Activated naive CD4-positive, alpha-beta T cell treated with anti-CD3 and anti-CD28 coated beads, Interleukin-2, amount 50 U/mL, for 72 hours (primary cell): ENCODE measurements at regions not wholly inside any gene's neighbourhood (a gene's known extent, or its start where the extent isn't known, plus 50 kb on each side); places are given as distances from the start of the nearest gene placed in this dataset.

Source experiments
- ATAC-seq, 2 donors: fragments of 150-1000 bp; cut with Tn5 transposase; 2 replicates each; pipeline ENCODE4 v1.10.0; 2021; ENCODE audit warnings: mild to moderate bottlenecking in 2 of 2, moderate library complexity in 2 of 2
- DNase-seq, 2 donors: peaks; one replicate each; pipeline ENCODE4 v3.0.0; 2021 to 2022; ENCODE audit warnings: low spot score in 2 of 2
- H3K27ac Mint-ChIP-seq, 2 donors: one replicate each; pipeline ENCODE4 v1.8.0; 2022; ENCODE audit warnings: mild to moderate bottlenecking in 2 of 2, mixed read lengths in 2 of 2
- H3K36me3 Mint-ChIP-seq, 2 donors: one replicate each; pipeline ENCODE4 v1.8.0; 2022; ENCODE audit warnings: mixed read lengths in 2 of 2
- H3K9me3 Mint-ChIP-seq, 2 donors: one replicate each; pipeline ENCODE4 v1.8.0; 2022; ENCODE audit warnings: mixed read lengths in 2 of 2

DNA sequence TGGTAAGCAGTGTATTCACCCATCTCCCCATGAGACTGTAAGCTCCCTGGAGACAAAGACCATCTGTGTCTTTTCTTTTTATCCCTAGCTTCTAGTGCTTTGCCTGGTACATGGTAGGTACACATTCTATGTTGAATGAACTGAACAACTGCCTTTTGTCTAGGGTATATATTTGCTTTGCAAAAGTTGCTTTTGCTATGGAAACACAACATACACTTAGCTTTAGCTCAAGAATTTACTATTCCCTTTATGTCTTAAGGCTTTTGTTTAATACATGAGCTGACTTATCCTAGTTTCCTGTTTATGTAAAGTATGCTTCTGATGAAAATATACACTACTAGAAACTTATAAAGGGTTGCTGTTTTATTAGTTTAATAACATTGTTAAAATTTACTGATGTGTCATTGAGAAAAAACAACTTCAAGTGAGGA, 198.2 kb downstream of the PRL start:
- H3K36me3 Mint-ChIP-seq = no peaks in the 10 kb centered on the region
- DNase-seq = no peak
- H3K9me3 Mint-ChIP-seq = peaks cover 5 to 6% of the 10 kb centered on the region in 2 donors
- no peak overlapping the region for H3K27ac Mint-ChIP-seq
- ATAC-seq = no peak

DNA sequence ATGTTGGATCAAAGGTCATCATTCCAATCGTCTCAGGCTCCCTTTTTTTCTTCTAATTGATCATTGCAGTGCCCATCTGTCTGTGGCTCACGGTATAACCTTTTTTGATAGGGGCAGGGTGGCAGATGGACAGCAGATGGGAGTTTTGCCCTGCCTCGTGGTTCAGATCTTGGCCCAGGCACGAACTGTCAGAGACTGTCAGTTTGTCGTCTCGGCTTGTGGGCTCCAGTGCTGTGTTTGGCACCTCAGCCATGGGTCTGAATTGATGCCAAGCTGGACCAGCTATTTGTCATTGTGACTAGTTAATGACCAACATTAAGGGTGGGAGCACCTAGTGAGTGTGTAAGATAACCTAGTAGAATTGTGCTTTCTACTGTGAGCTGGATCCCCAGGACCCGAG, 197.6 kb downstream of the PRL start:
- DNase-seq (no peak), ATAC-seq (no peak)
- no peaks in the 10 kb centered on the region for H3K36me3 Mint-ChIP-seq
- H3K9me3 Mint-ChIP-seq = peaks cover 5 to 6% of the 10 kb centered on the region in 2 donors
- no peak overlapping the region for H3K27ac Mint-ChIP-seq

DNA sequence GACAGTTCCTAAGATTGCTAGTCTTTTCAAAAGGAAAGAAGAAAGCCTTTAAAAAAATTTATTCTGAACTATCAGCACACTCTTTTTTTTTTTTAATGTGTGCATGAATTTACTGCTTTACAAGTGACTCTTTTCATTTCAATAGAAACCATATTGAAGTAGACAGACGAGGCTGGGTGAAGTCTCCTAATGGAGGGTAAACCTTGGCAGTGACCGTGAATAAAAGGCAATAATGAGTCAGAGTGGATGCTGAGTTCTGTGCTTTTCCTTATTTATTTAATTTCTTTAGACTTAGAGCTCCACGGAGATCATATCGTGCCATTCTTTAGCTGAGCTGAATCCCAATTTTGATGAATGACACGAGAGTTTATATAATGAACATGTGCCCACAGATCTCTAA, 196.9 kb downstream of the PRL start:
- no peak for ATAC-seq
- H3K27ac Mint-ChIP-seq = no peak overlapping the region

DNA sequence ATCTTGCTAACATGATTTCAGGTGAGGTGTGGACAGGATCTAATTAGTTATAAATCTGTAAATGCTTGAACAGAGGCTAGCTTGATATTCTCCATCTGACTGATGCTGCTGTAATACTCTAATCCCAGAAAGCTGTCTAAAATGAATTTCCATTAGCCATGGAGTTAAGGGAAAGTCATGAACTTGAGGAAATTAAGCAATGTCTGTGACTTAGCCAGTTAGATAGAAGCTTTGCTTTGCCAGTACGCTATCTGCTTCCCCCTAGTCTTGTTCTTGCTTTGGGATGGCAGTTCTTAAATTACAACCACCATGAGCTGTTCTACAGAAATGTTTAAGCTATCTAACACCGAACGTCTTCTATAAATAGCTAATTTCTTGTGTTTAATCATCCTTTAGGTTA, 195.7 kb downstream of the PRL start:
- DNase-seq (no peak), ATAC-seq (no peak)
- no peak overlapping the region for H3K27ac Mint-ChIP-seq
- peaks cover 5 to 10% of the 10 kb centered on the region in 2 donors for H3K9me3 Mint-ChIP-seq
- no peaks in the 10 kb centered on the region for H3K36me3 Mint-ChIP-seq

More for the DNA sequence above, 196.9 kb downstream of the PRL start:
- no peak for DNase-seq
- H3K9me3 Mint-ChIP-seq = peaks cover 5 to 10% of the 10 kb centered on the region in 2 donors
- H3K36me3 Mint-ChIP-seq = no peaks in the 10 kb centered on the region

GRCh38 chr6:22102671-22103070, 194.2 kb downstream of the PRL start:
- ATAC-seq (peak; percentile 59 to 69), DNase-seq (no peak)
- Mint-ChIP-seq H3K9me3 (peaks cover 5 to 10% of the 10 kb centered on the region in 2 donors), H3K36me3 (no peaks in the 10 kb centered on the region), H3K27ac (no peak overlapping the region)

DNA sequence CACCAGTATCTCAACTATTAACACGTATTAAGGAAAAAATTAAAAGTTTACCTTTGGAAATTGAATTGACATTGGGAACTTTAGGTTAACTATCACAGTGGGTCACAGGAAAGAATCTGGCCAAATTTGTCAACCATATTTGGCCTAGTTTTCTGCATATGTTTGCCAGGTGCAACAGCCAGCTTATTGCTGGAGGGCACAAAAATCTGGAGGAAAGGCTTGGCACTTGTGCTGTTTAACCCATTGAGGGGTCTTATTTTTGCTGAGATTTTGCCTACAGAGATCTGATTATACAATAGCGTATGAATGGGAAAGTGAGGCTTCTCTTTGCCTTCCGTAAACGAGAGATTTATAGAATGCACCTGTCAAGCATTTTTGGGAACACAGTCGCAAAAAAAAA, 190.4 kb downstream of the PRL start:
- no peak for ATAC-seq
- no peak for DNase-seq

GRCh38 chr6:22106961-22107360, 189.9 kb downstream of the PRL start:
- Mint-ChIP-seq H3K27ac (no peak overlapping the region), H3K36me3 (no peaks in the 10 kb centered on the region), H3K9me3 (peaks cover 5 to 20% of the 10 kb centered on the region in 2 donors)
- DNase-seq (no peak), ATAC-seq (no peak)

More for the DNA sequence above, 190.4 kb downstream of the PRL start:
- no peaks in the 10 kb centered on the region for H3K36me3 Mint-ChIP-seq
- H3K27ac Mint-ChIP-seq = no peak overlapping the region
- H3K9me3 Mint-ChIP-seq = peaks cover 5 to 20% of the 10 kb centered on the region in 2 donors

DNA sequence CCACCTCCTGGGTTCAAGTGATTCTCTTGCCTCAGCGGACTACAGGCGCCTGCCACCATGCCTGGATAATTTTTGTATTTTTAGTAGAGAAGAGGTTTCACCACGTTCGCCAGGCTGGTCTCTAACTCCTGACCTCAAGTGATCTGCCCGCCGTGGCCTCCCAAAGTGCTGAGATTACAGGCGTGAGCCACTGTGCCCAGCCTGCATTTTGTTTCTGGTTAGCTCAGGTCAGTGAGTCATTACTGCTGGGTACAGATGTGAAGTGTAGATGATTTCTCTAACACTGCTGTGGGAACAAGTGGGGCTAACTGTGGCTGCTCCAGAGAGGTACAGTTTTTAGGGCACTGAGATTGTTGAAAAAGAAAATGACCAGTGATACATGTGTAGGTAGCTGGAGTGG, 188.6 kb downstream of the PRL start:
- ATAC-seq = peak in 1 of 2 donors; percentile 55
- H3K27ac Mint-ChIP-seq = no peak overlapping the region
- H3K9me3 Mint-ChIP-seq = peaks cover 0 to 14% of the 10 kb centered on the region in 2 donors
- H3K36me3 Mint-ChIP-seq = no peaks in the 10 kb centered on the region
- DNase-seq = no peak

DNA sequence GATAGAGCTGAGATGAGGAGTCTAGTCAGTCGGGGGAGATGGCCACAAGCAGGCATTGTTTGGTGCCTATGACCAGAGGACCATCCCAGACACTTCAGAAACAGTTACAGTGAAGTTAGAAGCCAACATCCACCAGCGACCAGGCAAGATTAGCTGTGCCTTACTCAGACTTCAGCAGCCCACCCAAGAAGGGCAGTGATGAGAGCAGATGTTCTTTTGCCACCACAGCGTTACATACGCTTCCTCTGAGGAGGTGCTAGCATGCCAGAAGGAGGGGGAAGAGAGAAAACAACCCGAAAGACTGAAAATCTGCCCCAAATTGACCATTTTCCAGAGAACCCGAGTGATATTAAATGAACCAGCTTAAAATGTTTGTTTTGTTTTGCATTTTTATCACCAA, 186.8 kb downstream of the PRL start:
- DNase-seq (no peak), ATAC-seq (no peak)
- no peak overlapping the region for H3K27ac Mint-ChIP-seq
- peaks cover 0 to 10% of the 10 kb centered on the region in 2 donors for H3K9me3 Mint-ChIP-seq
- H3K36me3 Mint-ChIP-seq = no peaks in the 10 kb centered on the region

DNA sequence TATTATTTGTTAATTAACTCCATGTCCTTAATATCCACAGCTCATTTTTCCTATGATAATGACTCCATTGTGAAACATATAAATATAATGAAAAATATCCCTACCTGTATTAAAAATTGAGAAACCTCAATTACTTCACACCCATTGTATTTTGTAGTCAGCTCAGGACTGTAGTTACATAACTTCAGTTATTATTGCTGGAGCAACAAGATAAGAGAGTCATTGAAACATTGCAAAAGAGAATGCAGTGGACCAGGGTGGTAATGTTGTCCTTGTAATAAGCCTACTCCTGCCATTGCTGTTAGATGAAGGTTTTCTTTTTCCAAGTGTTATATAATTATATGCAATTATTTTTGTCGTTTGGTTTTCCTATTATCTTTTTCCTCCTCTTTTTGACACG, 184.4 kb downstream of the PRL start:
- Mint-ChIP-seq H3K9me3 (peaks cover 0 to 10% of the 10 kb centered on the region in 2 donors), H3K36me3 (no peaks in the 10 kb centered on the region), H3K27ac (no peak overlapping the region)
- DNase-seq = no peak
- ATAC-seq = no peak

GRCh38 chr6:22113026-22113766, 183.6 kb downstream of the PRL start:
- Mint-ChIP-seq H3K36me3 (no peaks in the 10 kb centered on the region), H3K9me3 (peaks cover 0 to 10% of the 10 kb centered on the region in 2 donors), H3K27ac (no peak overlapping the region)
- DNase-seq (no peak), ATAC-seq (no peak)

- peaks cover 0 to 8% of the 10 kb centered on the region in 2 donors for H3K9me3 Mint-ChIP-seq
- no peak overlapping the region for H3K27ac Mint-ChIP-seq
- ATAC-seq (no peak), DNase-seq (no peak)
- peaks cover 0 to 7% of the 10 kb centered on the region in 2 donors for H3K36me3 Mint-ChIP-seq
Observed at GRCh38 chr6:22115559-22115958, 181.3 kb downstream of the PRL start.

DNA sequence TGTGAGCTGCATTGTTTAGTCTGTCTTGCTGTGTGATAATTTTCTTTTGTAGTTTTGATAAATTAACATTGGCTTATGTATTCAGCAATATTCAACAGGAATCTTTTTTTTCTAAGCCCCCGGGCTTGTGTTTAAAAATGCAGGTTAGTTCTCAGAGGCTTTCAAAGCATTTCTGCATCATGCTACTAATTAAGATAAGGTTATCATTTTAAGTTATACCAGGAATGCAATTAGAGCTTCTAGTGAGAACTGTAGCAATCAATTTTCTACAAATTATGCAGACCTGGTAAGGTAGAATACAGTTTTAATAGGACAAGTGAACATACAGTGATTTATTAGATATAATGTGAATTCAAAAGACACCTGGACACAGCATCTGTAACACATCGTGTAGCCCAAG, 179.2 kb downstream of the PRL start:
- no peak overlapping the region for H3K27ac Mint-ChIP-seq
- H3K36me3 Mint-ChIP-seq = peaks cover 5 to 7% of the 10 kb centered on the region in 2 donors
- H3K9me3 Mint-ChIP-seq = peaks cover 0 to 8% of the 10 kb centered on the region in 2 donors
- DNase-seq (no peak), ATAC-seq (no peak)

DNA sequence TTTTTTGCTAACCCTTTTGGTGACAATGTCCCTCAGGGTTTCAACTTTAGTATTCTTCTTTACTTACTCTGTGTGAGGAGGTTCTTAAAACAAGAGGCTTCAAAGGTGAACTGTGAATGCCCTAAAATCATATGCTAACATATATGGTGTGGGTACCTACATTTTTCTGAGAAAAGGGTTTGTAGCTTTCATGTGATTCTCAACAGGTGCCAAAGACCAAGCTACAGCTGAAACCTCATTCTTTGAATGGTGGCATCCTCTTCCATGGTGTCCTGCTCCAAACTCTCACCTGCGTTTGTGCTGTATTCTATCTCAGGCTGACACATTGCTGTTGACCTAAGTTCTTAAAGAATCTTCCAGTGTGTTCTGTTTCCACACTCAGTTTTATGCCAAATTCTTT, 177.3 kb downstream of the PRL start:
- no peak for DNase-seq
- Mint-ChIP-seq H3K36me3 (peaks cover 5 to 7% of the 10 kb centered on the region in 2 donors), H3K27ac (no peak overlapping the region), H3K9me3 (peaks cover 0 to 8% of the 10 kb centered on the region in 2 donors)
- no peak for ATAC-seq

GRCh38 chr6:22124756-22125155, 172.1 kb downstream of the PRL start:
- H3K27ac Mint-ChIP-seq = no peak overlapping the region
- peaks cover 5 to 7% of the 10 kb centered on the region in 2 donors for H3K36me3 Mint-ChIP-seq

GRCh38 chr6:22126910-22127309, 169.9 kb downstream of the PRL start:
- Mint-ChIP-seq H3K36me3 (peaks cover 4 to 7% of the 10 kb centered on the region in 2 donors), H3K9me3 (peaks cover 12 to 26% of the 10 kb centered on the region in 2 donors), H3K27ac (no peak overlapping the region)
- DNase-seq (no peak), ATAC-seq (no peak)

More at GRCh38 chr6:22124756-22125155, 172.1 kb downstream of the PRL start:
- H3K9me3 Mint-ChIP-seq = peaks cover 7 to 18% of the 10 kb centered on the region in 2 donors
- DNase-seq (no peak), ATAC-seq (no peak)

DNA sequence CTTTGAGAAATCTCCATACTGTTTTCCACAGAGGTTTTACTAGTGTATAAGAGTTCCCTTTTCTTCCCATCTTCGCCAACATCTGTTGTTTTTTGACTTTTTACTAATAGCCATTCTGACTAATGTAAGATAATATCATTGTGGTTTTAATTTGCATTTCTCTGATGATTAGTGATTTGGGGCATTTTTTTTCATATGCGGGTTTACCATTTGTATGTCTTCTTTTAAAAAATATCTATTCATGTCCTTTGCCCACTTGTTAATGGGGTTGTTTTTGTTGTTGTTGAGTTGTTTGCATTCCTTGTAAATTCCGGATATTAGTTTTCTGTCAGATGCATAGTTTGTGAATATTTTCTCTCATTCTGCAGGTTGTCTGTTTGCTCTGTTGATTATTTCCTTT, 167.1 kb downstream of the PRL start:
- H3K9me3 Mint-ChIP-seq = peaks cover 15 to 32% of the 10 kb centered on the region in 2 donors
- DNase-seq (no peak), ATAC-seq (no peak)
- peaks cover 0 to 7% of the 10 kb centered on the region in 2 donors for H3K36me3 Mint-ChIP-seq
- no peak overlapping the region for H3K27ac Mint-ChIP-seq

GRCh38 chr6:22132656-22133055, 164.2 kb downstream of the PRL start:
- Mint-ChIP-seq H3K36me3 (no peaks in the 10 kb centered on the region), H3K27ac (no peak overlapping the region), H3K9me3 (peaks cover 10 to 20% of the 10 kb centered on the region in 2 donors)
- DNase-seq (no peak), ATAC-seq (no peak)
